Fibroblast of lung (primary cell): ENCODE measurements at regions not wholly inside any gene's neighbourhood (a gene's known extent, or its start where the extent isn't known, plus 50 kb on each side); places are given as distances from the start of the nearest gene placed in this dataset.

Source experiments
- DNase-seq, 2 donors: peaks; one replicate each; pipeline versions ENCODE4 v3.0.0 to v3.0.0-alpha.2; 2010; ENCODE audit warnings: low read depth in 2 of 2
- H2AFZ ChIP-seq: 2 replicates; pipeline ENCODE4 v1.5.1; 2012; ENCODE audit warnings: low read length, control low read depth, inconsistent platforms
- H3K27ac ChIP-seq: 2 replicates; pipeline ENCODE4 v1.5.1; 2011; ENCODE audit warnings: low read length, control low read depth; ENCODE audit not compliant: insufficient read depth
- H3K27me3 ChIP-seq: 2 replicates; pipeline ENCODE4 v1.5.1; 2011; ENCODE audit warnings: mild to moderate bottlenecking, low read length; ENCODE audit not compliant: control insufficient read depth, insufficient read depth
- H3K36me3 ChIP-seq: 2 replicates; pipeline ENCODE4 v1.5.1; 2011; ENCODE audit warnings: low read length; ENCODE audit not compliant: control insufficient read depth, insufficient read depth
- H3K4me1 ChIP-seq: 2 replicates; pipeline ENCODE4 v1.5.1; 2011; ENCODE audit warnings: low read length; ENCODE audit not compliant: control insufficient read depth, insufficient read depth; ENCODE audit errors: extremely low read depth
- H3K4me2 ChIP-seq: 2 replicates; pipeline ENCODE4 v1.5.1; 2011; ENCODE audit warnings: low read length, control low read depth; ENCODE audit not compliant: insufficient read depth; ENCODE audit errors: extremely low read depth
- H3K4me3 ChIP-seq, 4 experiments: fragments of 200-600 bp in 1 of 4; sonication (generic) in 1 of 4; replicated peaks in 1 of 4; 2 replicates each; pipeline ENCODE4 v1.5.1; 2011 to 2016; ENCODE audit warnings: low read length in 4 of 4, low read depth in 3 of 4, mild to moderate bottlenecking in 3 of 4, control low read depth in 2 of 4, inconsistent platforms in 1 of 4, mixed read lengths in 1 of 4; ENCODE audit not compliant: insufficient read depth in 1 of 4; ENCODE audit errors: control extremely low read depth in 1 of 4
- H3K79me2 ChIP-seq: 2 replicates; pipeline ENCODE4 v1.5.1; 2012; ENCODE audit warnings: mild to moderate bottlenecking, low read length, inconsistent platforms; ENCODE audit not compliant: control insufficient read depth, insufficient read depth
- H3K9ac ChIP-seq: 2 replicates; pipeline ENCODE4 v1.5.1; 2011; ENCODE audit warnings: mild to moderate bottlenecking, low read length, control low read depth; ENCODE audit not compliant: insufficient read depth
- H3K9me3 ChIP-seq: 2 replicates; pipeline ENCODE4 v1.5.1; 2012; ENCODE audit warnings: low read depth, low read length; ENCODE audit not compliant: control insufficient read depth, insufficient read depth
- H4K20me1 ChIP-seq: 2 replicates; pipeline ENCODE4 v1.5.1; 2011; ENCODE audit warnings: low read length; ENCODE audit not compliant: control insufficient read depth, insufficient read depth; ENCODE audit errors: extremely low read depth
- CTCF ChIP-seq, 2 donors: IDR thresholded peaks in 1 of 2; conservative IDR thresholded peaks in 1 of 2; 1 replicate in 1 of 2; 2 replicates in 1 of 2; pipeline ENCODE4 v1.5.1; 2011 to 2012; ENCODE audit warnings: low read length in 2 of 2, control low read depth in 1 of 2, inconsistent platforms in 1 of 2, low read depth in 1 of 2, mild to moderate bottlenecking in 1 of 2
- EZH2 ChIP-seq: IDR thresholded peaks from 2 replicates; pipeline ENCODE4 v1.5.1; 2012; ENCODE audit warnings: low read length, control low read depth, mild to moderate bottlenecking; ENCODE audit errors: missing control alignments

DNA sequence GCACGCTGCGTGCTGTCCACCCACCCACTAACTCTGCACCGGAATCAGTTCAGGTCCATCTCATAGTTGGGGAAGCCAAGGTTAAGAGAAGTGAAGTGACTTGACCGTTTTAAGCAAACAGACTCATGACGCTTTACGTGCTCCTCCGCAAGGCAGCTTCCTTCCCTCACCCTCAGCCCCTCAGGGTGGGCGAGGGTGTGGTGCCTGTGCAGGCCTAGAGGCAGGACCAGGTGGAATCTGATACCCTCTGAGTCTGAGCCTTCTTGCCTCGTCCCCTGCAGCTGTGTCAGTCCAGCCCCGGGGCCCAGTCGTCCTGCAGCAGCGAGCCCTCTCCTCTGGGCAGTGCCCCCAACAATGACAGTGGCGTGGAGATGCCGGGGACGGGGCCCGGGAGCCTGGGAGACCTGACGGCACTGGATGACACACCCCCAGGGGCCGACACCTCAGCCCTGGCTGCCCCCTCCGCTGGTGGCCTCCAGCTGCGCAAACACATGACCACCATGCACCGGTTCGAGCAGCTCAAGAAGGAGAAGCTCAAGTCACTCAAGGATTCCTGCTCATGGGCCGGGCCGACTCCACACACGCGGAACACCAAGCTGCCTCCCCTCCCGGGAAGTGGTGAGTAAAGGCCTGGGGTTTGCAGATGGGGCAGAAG, 250.5 kb downstream of the GLI2 start:
- DNase-seq, result no peak
- H4K20me1 ChIP-seq, result peaks cover 2% of the 10 kb centered on the region
- H3K36me3 ChIP-seq, result peaks cover 18% of the 10 kb centered on the region
- TF ChIP-seq EZH2, result no peak
- TF ChIP-seq CTCF (conservative IDR thresholded peaks at IDR 0.05 in 1 of 2, IDR thresholded peaks at IDR 0.05 in 1 of 2; ENCODE audit: low read depth in 1 of 2, low read length in 2 of 2), result no peak
- H3K4me1 ChIP-seq, result no peaks in the 10 kb centered on the region
- no peaks in the 10 kb centered on the region for H3K9me3 ChIP-seq
- H3K27me3 ChIP-seq, result no peaks in the 10 kb centered on the region
- no peak overlapping the region for H3K27ac ChIP-seq
- no peaks in the 10 kb centered on the region for H3K79me2 ChIP-seq
- H3K4me3 ChIP-seq, result no peak overlapping the region
- no peak overlapping the region for H2AFZ ChIP-seq
- no peak overlapping the region for H3K9ac ChIP-seq
- H3K4me2 ChIP-seq, result no peak overlapping the region

DNA sequence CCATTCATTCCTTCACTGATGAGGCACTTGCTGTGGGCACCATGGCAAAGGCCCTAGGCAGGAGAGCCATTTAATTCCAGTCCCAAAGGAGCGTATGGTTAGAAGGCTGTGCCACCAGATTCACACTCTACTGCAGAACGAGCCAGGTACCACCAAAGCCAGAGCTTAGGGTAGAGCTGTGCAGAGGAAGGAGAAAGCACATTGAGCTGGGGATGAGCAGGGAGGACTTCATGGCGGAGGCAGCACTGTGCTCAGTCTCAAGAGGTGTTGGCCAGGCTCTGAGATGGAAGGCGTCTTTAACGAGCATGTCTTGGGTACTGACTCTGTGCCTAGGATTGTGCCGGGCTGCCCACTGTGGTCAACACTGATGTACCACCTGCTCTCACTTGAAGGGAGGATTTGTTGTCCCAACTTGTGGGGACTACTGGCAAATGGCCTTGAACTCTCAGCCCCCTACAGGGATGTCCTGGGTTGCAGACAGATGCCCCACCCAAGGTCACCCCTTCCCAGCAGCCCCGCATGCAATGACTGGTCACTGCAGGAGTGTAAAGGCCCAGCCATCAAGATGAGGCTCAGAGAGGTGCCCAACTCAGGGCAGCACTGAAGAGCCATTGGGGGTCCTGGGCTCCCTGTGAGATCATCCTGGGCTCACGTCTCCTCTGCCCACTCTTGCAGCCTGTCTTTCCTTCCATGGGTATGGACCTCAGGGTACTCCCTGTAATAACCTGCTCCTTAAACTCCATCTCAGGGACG, 251.4 kb downstream of the GLI2 start:
- TF ChIP-seq EZH2, result no peak
- no peak overlapping the region for H3K27ac ChIP-seq
- H3K4me3 ChIP-seq, result no peak overlapping the region
- DNase-seq, result no peak
- no peaks in the 10 kb centered on the region for H4K20me1 ChIP-seq
- no peak overlapping the region for H3K9ac ChIP-seq
- no peak overlapping the region for H2AFZ ChIP-seq
- H3K4me2 ChIP-seq, result no peak overlapping the region
- H3K4me1 ChIP-seq, result no peaks in the 10 kb centered on the region
- H3K79me2 ChIP-seq, result no peaks in the 10 kb centered on the region
- peaks cover 21% of the 10 kb centered on the region for H3K36me3 ChIP-seq
- H3K9me3 ChIP-seq, result no peaks in the 10 kb centered on the region
- no peaks in the 10 kb centered on the region for H3K27me3 ChIP-seq

- DNase-seq, result no peak
- H3K9me3 ChIP-seq, result no peaks in the 10 kb centered on the region
- H3K9ac ChIP-seq, result no peak overlapping the region
- H3K4me2 ChIP-seq, result no peak overlapping the region
- peaks cover 21% of the 10 kb centered on the region for H3K36me3 ChIP-seq
- H3K27me3 ChIP-seq, result no peaks in the 10 kb centered on the region
- no peak overlapping the region for H3K27ac ChIP-seq
- no peak overlapping the region for H2AFZ ChIP-seq
- H3K79me2 ChIP-seq, result no peaks in the 10 kb centered on the region
- no peaks in the 10 kb centered on the region for H3K4me1 ChIP-seq
- H3K4me3 ChIP-seq, result no peak overlapping the region
- TF ChIP-seq CTCF (conservative IDR thresholded peaks at IDR 0.05 in 1 of 2, IDR thresholded peaks at IDR 0.05 in 1 of 2; ENCODE audit: low read depth in 1 of 2, low read length in 2 of 2) (no peak), EZH2 (no peak)
- H4K20me1 ChIP-seq, result no peaks in the 10 kb centered on the region
Measured at GRCh38 chr2:120988051-120988699, 252.5 kb downstream of the GLI2 start.
